Testis (tissue), 2 donors: ENCODE measurements at regions not wholly inside any gene's neighbourhood (a gene's known extent, or its start where the extent isn't known, plus 50 kb on each side); places are given as distances from the start of the nearest gene placed in this dataset.

Experiments
- POLR2A ChIP-seq: fragments of 450-650 bp; IDR thresholded peaks from one replicate; pipeline ENCODE4 v1.6.1; 2017; ENCODE audit warnings: antibody characterized with exemption, mild to moderate bottlenecking, moderate library complexity
- TF ChIP-seq, protein P1 (sequence below), 3 experiments: fragments of 450-650 bp in 2 of 3; fragments of 200-600 bp in 1 of 3; sonication (generic) in 1 of 3; IDR thresholded peaks; one replicate each; pipeline ENCODE4 v1.5.1; 2016 to 2019; ENCODE audit warnings: antibody characterized with exemption in 3 of 3, mild to moderate bottlenecking in 2 of 3, moderate library complexity in 1 of 3

- TF ChIP-seq, protein P1, sequence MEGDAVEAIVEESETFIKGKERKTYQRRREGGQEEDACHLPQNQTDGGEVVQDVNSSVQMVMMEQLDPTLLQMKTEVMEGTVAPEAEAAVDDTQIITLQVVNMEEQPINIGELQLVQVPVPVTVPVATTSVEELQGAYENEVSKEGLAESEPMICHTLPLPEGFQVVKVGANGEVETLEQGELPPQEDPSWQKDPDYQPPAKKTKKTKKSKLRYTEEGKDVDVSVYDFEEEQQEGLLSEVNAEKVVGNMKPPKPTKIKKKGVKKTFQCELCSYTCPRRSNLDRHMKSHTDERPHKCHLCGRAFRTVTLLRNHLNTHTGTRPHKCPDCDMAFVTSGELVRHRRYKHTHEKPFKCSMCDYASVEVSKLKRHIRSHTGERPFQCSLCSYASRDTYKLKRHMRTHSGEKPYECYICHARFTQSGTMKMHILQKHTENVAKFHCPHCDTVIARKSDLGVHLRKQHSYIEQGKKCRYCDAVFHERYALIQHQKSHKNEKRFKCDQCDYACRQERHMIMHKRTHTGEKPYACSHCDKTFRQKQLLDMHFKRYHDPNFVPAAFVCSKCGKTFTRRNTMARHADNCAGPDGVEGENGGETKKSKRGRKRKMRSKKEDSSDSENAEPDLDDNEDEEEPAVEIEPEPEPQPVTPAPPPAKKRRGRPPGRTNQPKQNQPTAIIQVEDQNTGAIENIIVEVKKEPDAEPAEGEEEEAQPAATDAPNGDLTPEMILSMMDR (IDR thresholded peaks at IDR 0.05), result no peak
- TF ChIP-seq POLR2A, result no peak
These were observed 242.4 kb downstream of the RNF144B start for GRCh38 chr6:18629571-18629970.
